Neural progenitor cell (in vitro differentiated cells): ENCODE measurements at regions not wholly inside any gene's neighbourhood (a gene's known extent, or its start where the extent isn't known, plus 50 kb on each side); places are given as distances from the start of the nearest gene placed in this dataset.

ENCODE experiments used
- DNase-seq: peaks from one replicate; pipeline ENCODE4 v3.0.0-alpha.2; 2016; ENCODE audit warnings: low spot score
- H2AFZ ChIP-seq: fragments of 200-600 bp; sonication (generic); replicated peaks from 2 replicates; pipeline ENCODE4 v1.6.1; 2016; ENCODE audit warnings: antibody characterized with exemption
- H3F3A ChIP-seq: fragments of 200-600 bp; sonication (generic); 2 replicates; pipeline ENCODE4 v1.6.1; 2016; ENCODE audit warnings: antibody characterized with exemption, low read depth
- H3K27ac ChIP-seq: fragments of 200-600 bp; sonication (generic); 2 replicates; pipeline ENCODE4 v1.5.1; 2016; ENCODE audit warnings: mild to moderate bottlenecking
- H3K27me3 ChIP-seq: fragments of 200-600 bp; sonication (generic); 2 replicates; pipeline ENCODE4 v1.6.1; 2016; ENCODE audit warnings: mild to moderate bottlenecking, moderate library complexity
- H3K36me3 ChIP-seq: fragments of 200-600 bp; sonication (generic); 2 replicates; pipeline ENCODE4 v1.5.1; 2016
- H3K4me1 ChIP-seq: fragments of 200-600 bp; sonication (generic); 2 replicates; pipeline ENCODE4 v1.6.1; 2016; ENCODE audit warnings: mixed run types
- H3K4me2 ChIP-seq: fragments of 200-600 bp; sonication (generic); 2 replicates; pipeline ENCODE4 v1.6.1; 2016
- H3K4me3 ChIP-seq: fragments of 200-600 bp; sonication (generic); 2 replicates; pipeline ENCODE4 v1.5.1; 2016
- H3K79me2 ChIP-seq: fragments of 200-600 bp; sonication (generic); 2 replicates; pipeline ENCODE4 v1.6.1; 2016; ENCODE audit warnings: low read depth
- H3K9ac ChIP-seq: fragments of 200-600 bp; sonication (generic); 2 replicates; pipeline ENCODE4 v1.6.1; 2016
- H3K9me3 ChIP-seq: fragments of 200-600 bp; sonication (generic); 2 replicates; pipeline ENCODE4 v1.5.1; 2016; ENCODE audit warnings: low read depth
- H4K20me1 ChIP-seq: fragments of 200-600 bp; sonication (generic); 2 replicates; pipeline ENCODE4 v1.6.1; 2016; ENCODE audit warnings: low read depth
- H3K27ac Mint-ChIP-seq: 3 replicates; pipeline ENCODE4 v1.8.0; 2021; ENCODE audit warnings: mixed read lengths
- H3K27me3 Mint-ChIP-seq: 2 replicates; pipeline ENCODE4 v1.8.0; 2022; ENCODE audit warnings: low read depth, mild to moderate bottlenecking, inconsistent platforms, moderate library complexity, mixed read lengths; ENCODE audit not compliant: insufficient read depth
- H3K36me3 Mint-ChIP-seq: 3 replicates; pipeline ENCODE4 v1.8.0; 2021; ENCODE audit warnings: mixed read lengths
- H3K4me1 Mint-ChIP-seq: 3 replicates; pipeline ENCODE4 v1.8.0; 2021; ENCODE audit warnings: mixed read lengths
- H3K4me3 Mint-ChIP-seq: 3 replicates; pipeline ENCODE4 v1.8.0; 2021; ENCODE audit warnings: mild to moderate bottlenecking, moderate library complexity, mixed read lengths
- H3K9me3 Mint-ChIP-seq: 3 replicates; pipeline ENCODE4 v1.8.0; 2020; ENCODE audit warnings: mixed read lengths
- CTCF ChIP-seq: fragments of 200-600 bp; sonication (generic); IDR thresholded peaks from 2 replicates; pipeline ENCODE4 v1.5.1; 2017; ENCODE audit warnings: antibody characterized with exemption, mild to moderate bottlenecking
- EZH2 ChIP-seq: fragments of 200-600 bp; sonication (generic); IDR thresholded peaks from 2 replicates; pipeline ENCODE4 v1.6.1; 2017; ENCODE audit warnings: antibody characterized with exemption, mild to moderate bottlenecking, moderate library complexity
- EZH2phosphoT487 ChIP-seq: fragments of 200-600 bp; sonication (generic); IDR thresholded peaks from 2 replicates; pipeline ENCODE4 v1.6.1; 2017; ENCODE audit warnings: antibody characterized with exemption

GRCh38 chr6:6505111-6505510 is 83.4 kb upstream of the LY86 start:
- H3F3A ChIP-seq, result no peaks in the 10 kb centered on the region
- no peak for DNase-seq
- peak; percentile 19 for TF ChIP-seq CTCF
- no peak for TF ChIP-seq EZH2
- TF ChIP-seq EZH2phosphoT487, result no peak
- H3K9me3 Mint-ChIP-seq, result peaks cover 2% of the 10 kb centered on the region
- H3K4me1 ChIP-seq, result no peaks in the 10 kb centered on the region
- no peak overlapping the region for H3K4me3 Mint-ChIP-seq
- no peak overlapping the region for H3K4me2 ChIP-seq
- no peaks in the 10 kb centered on the region for H3K9me3 ChIP-seq
- no peak overlapping the region for H3K27ac ChIP-seq
- no peaks in the 10 kb centered on the region for H3K36me3 Mint-ChIP-seq
- H4K20me1 ChIP-seq, result no peaks in the 10 kb centered on the region
- H3K27me3 Mint-ChIP-seq, result peaks cover 3% of the 10 kb centered on the region
- no peaks in the 10 kb centered on the region for H3K27me3 ChIP-seq
- H3K9ac ChIP-seq, result no peak overlapping the region
- H3K4me1 Mint-ChIP-seq, result no peaks in the 10 kb centered on the region
- H3K79me2 ChIP-seq, result no peaks in the 10 kb centered on the region
- no peaks in the 10 kb centered on the region for H3K36me3 ChIP-seq
- H3K4me3 ChIP-seq, result no peak overlapping the region
- H3K27ac Mint-ChIP-seq, result no peak overlapping the region
- no peak overlapping the region for H2AFZ ChIP-seq

GRCh38 chr6:6508643-6509042 is 79.9 kb upstream of the LY86 start:
- Histone ChIP-seq H4K20me1 (no peaks in the 10 kb centered on the region), H3K27me3 (no peaks in the 10 kb centered on the region), H3K27ac (no peak overlapping the region), H3K4me2 (no peak overlapping the region), H3K4me3 (no peak overlapping the region), H3K9ac (no peak overlapping the region), H2AFZ (no peak overlapping the region), H3K79me2 (no peaks in the 10 kb centered on the region), H3K36me3 (no peaks in the 10 kb centered on the region), H3K9me3 (no peaks in the 10 kb centered on the region), H3F3A (no peaks in the 10 kb centered on the region), H3K4me1 (no peaks in the 10 kb centered on the region)
- TF ChIP-seq EZH2phosphoT487, result no peak
- TF ChIP-seq EZH2, result no peak
- TF ChIP-seq CTCF, result no peak
- no peak overlapping the region for H3K4me3 Mint-ChIP-seq
- no peak overlapping the region for H3K27ac Mint-ChIP-seq
- peaks cover 3% of the 10 kb centered on the region for H3K4me1 Mint-ChIP-seq
- DNase-seq, result no peak
- H3K27me3 Mint-ChIP-seq, result peaks cover 3% of the 10 kb centered on the region
- H3K36me3 Mint-ChIP-seq, result no peaks in the 10 kb centered on the region
- peaks cover 5% of the 10 kb centered on the region for H3K9me3 Mint-ChIP-seq

GRCh38 chr6:6509284-6509683 is 79.2 kb upstream of the LY86 start:
- no peaks in the 10 kb centered on the region for H3K27me3 ChIP-seq
- Mint-ChIP-seq H3K36me3 (no peaks in the 10 kb centered on the region), H3K27me3 (peaks cover 3% of the 10 kb centered on the region), H3K27ac (no peak overlapping the region), H3K4me3 (no peak overlapping the region), H3K9me3 (peaks cover 5% of the 10 kb centered on the region), H3K4me1 (peaks cover 3% of the 10 kb centered on the region)
- H3K4me1 ChIP-seq, result no peaks in the 10 kb centered on the region
- no peaks in the 10 kb centered on the region for H3K36me3 ChIP-seq
- H3K79me2 ChIP-seq, result no peaks in the 10 kb centered on the region
- no peak overlapping the region for H3K27ac ChIP-seq
- no peak overlapping the region for H3K9ac ChIP-seq
- no peaks in the 10 kb centered on the region for H3K9me3 ChIP-seq
- TF ChIP-seq CTCF, result no peak
- no peak for TF ChIP-seq EZH2
- no peak for TF ChIP-seq EZH2phosphoT487
- no peak overlapping the region for H3K4me2 ChIP-seq
- no peaks in the 10 kb centered on the region for H3F3A ChIP-seq
- H2AFZ ChIP-seq, result no peak overlapping the region
- DNase-seq, result no peak
- H4K20me1 ChIP-seq, result no peaks in the 10 kb centered on the region
- no peak overlapping the region for H3K4me3 ChIP-seq

GRCh38 chr6:6512711-6513110 is 75.8 kb upstream of the LY86 start:
- H3K4me1 Mint-ChIP-seq, result peaks cover 3% of the 10 kb centered on the region
- no peak overlapping the region for H3K4me3 Mint-ChIP-seq
- no peaks in the 10 kb centered on the region for H3K36me3 Mint-ChIP-seq
- H3K4me2 ChIP-seq, result no peak overlapping the region
- no peaks in the 10 kb centered on the region for H3K79me2 ChIP-seq
- H3K9me3 Mint-ChIP-seq, result peaks cover 3% of the 10 kb centered on the region
- no peaks in the 10 kb centered on the region for H3K27me3 ChIP-seq
- H4K20me1 ChIP-seq, result no peaks in the 10 kb centered on the region
- no peak overlapping the region for H3K27ac Mint-ChIP-seq
- no peak overlapping the region for H2AFZ ChIP-seq
- TF ChIP-seq EZH2, result no peak
- no peak for TF ChIP-seq EZH2phosphoT487
- no peak for TF ChIP-seq CTCF
- no peak overlapping the region for H3K4me3 ChIP-seq
- no peak for DNase-seq
- no peaks in the 10 kb centered on the region for H3K27me3 Mint-ChIP-seq
- no peak overlapping the region for H3K27ac ChIP-seq
- no peaks in the 10 kb centered on the region for H3K4me1 ChIP-seq
- no peaks in the 10 kb centered on the region for H3K36me3 ChIP-seq
- H3F3A ChIP-seq, result no peaks in the 10 kb centered on the region
- H3K9me3 ChIP-seq, result no peaks in the 10 kb centered on the region
- no peak overlapping the region for H3K9ac ChIP-seq
